ENCODE measurements at regions not wholly inside any gene's neighbourhood (a gene's known extent, or its start where the extent isn't known, plus 50 kb on each side); places are given as distances from the start of the nearest gene placed in this dataset.

DNA sequence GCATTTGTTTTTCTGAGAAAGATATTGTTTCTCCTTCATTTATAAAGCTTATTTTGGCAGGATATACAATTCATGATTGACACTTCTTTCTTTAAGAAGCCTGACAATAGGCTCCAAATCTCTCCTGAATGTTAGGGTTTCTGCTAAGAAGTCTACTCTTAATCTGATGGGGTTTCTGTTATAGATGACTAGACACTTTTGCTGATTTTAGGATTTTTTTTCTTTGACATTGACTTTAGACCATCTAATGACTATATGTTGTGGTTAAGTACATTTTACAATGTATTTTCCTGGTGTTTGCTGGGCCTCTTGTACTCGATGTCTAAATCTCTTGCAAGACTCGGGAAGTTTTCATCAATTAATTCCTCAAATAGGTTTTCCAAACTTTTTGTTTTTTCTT is 321.8 kb upstream of the SMIM30 start:
- Mint-ChIP-seq H3K27ac (no peak overlapping the region), H3K9me3 (ENCODE audit: low read depth) (peaks cover 52% of the 10 kb centered on the region)

GRCh38 chr7:113431406-113431805 is 313.1 kb upstream of the SMIM30 start:
- DNase-seq (ENCODE audit: low spot score, unreplicated experiment): no peak
- Mint-ChIP-seq H3K27me3 (no peaks in the 10 kb centered on the region), H3K4me3 (ENCODE audit: low read depth) (no peak overlapping the region), H3K9me3 (ENCODE audit: low read depth) (peaks cover 20% of the 10 kb centered on the region), H3K36me3 (ENCODE audit: insufficient read depth) (no peaks in the 10 kb centered on the region), H3K4me1 (ENCODE audit: low read depth) (no peaks in the 10 kb centered on the region), H3K27ac (no peak overlapping the region)
- no peak for TF ChIP-seq CTCF (IDR thresholded peaks at IDR 0.05; ENCODE audit: unreplicated experiment)

More for the DNA sequence above, 321.8 kb upstream of the SMIM30 start:
- no peak overlapping the region for H3K4me3 Mint-ChIP-seq (ENCODE audit: low read depth)
- no peak for TF ChIP-seq CTCF (IDR thresholded peaks at IDR 0.05; ENCODE audit: unreplicated experiment)
- no peaks in the 10 kb centered on the region for H3K4me1 Mint-ChIP-seq (ENCODE audit: low read depth)
- no peak for DNase-seq (ENCODE audit: low spot score, unreplicated experiment)
- no peaks in the 10 kb centered on the region for H3K36me3 Mint-ChIP-seq (ENCODE audit: insufficient read depth)
- no peaks in the 10 kb centered on the region for H3K27me3 Mint-ChIP-seq

DNA sequence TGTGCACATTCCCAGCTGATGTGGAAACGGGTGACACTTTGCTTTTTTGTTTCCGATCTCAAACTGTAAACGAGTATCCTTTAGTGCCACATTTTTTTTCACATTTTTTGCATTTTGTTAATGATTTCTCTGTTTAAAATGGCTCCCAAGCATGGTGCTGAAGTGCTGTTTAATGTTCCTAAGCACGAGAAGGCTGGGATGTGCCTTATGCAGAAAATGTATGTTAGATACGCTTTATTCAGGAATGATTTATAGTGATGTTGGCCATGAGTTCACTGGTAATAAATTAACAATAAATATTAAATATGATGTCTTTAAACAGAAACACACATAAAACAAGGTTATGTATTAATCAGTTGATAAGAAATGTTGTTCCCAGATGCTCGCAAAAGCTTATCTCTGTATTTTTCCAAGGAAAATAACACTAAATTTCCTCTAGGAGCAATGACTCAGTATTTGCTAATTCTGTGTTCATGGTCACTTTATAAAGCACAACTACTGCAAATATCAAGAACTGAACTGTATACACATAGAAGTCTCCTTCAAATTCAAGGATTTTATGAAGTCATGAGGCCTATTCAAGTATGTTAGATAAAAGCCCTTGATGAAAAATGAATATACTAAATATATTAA is 305.9 kb upstream of the SMIM30 start:
- Mint-ChIP-seq H3K27me3 (no peaks in the 10 kb centered on the region), H3K9me3 (ENCODE audit: low read depth) (no peaks in the 10 kb centered on the region), H3K4me3 (ENCODE audit: low read depth) (no peak overlapping the region), H3K27ac (no peak overlapping the region), H3K4me1 (ENCODE audit: low read depth) (peaks cover 2% of the 10 kb centered on the region), H3K36me3 (ENCODE audit: insufficient read depth) (no peaks in the 10 kb centered on the region)
- no peak for DNase-seq (ENCODE audit: low spot score, unreplicated experiment)
- TF ChIP-seq CTCF (IDR thresholded peaks at IDR 0.05; ENCODE audit: unreplicated experiment): no peak

DNA sequence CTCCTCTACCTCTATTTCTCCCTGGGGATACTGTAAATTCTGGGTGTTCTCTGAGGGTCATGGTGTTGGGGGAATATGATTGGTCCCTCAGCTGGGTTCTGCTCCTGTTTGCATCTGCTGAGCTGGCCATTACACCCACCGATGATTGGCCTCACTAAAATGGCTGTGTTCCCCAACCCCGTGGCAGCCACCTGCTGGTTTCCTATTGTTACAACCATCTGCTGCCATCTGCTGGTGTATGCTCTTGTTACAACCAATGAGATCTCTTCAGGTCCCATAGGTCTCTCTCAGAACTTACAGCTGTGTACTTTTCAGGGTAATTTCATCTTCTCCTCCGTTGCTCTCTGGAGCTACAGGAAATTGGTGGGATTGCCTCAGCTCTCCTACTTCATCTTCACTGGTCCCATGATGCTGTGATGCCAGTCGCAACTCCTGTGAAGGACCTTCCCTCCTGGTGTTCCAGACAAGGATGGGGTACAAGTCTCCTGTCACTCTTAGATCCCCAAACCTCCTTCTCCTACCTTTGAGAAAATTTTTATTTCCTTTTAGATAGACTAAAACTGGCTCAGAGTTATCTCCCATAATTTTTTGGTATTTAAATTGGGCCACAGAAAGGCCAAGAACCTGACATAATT is 303.5 kb upstream of the SMIM30 start:
- peak; percentile 66 for DNase-seq (ENCODE audit: low spot score, unreplicated experiment)
- H3K36me3 Mint-ChIP-seq (ENCODE audit: insufficient read depth): no peaks in the 10 kb centered on the region
- H3K4me3 Mint-ChIP-seq (ENCODE audit: low read depth): no peak overlapping the region
- TF ChIP-seq CTCF (IDR thresholded peaks at IDR 0.05; ENCODE audit: unreplicated experiment): peak; percentile 83
- H3K4me1 Mint-ChIP-seq (ENCODE audit: low read depth): peaks cover 2% of the 10 kb centered on the region
- no peaks in the 10 kb centered on the region for H3K9me3 Mint-ChIP-seq (ENCODE audit: low read depth)
- no peaks in the 10 kb centered on the region for H3K27me3 Mint-ChIP-seq
- H3K27ac Mint-ChIP-seq: no peak overlapping the region

DNA sequence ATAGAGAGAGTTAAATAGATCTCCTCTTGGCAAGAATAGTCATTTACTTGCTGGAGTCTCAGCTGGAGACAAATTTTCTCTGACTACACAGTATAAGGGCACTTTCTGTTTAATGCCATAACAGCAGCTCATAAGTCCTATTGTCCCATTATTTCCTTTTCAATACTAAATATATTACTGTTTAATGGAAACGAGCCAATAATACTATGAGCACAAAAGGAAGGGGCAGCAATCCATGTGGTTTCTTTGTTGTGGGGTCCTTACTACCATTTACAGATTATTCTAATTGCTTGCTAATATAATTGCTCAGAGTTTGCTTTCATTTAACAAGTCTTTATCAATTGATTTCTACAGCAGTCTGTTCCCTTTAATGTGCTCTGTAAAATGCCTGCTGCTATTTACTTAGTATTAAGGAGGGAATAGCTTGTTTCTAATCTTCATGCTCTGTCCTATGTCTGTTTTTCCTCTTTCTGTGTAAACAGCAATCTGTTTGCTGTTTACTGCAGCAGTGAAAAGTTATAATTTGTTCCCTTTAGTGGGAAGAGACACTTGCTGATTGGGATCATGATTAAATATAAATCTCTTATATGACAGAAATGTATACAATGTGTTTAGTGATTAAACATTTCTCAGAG is 296.2 kb upstream of the SMIM30 start:
- H3K27me3 Mint-ChIP-seq: no peaks in the 10 kb centered on the region
- H3K9me3 Mint-ChIP-seq (ENCODE audit: low read depth): no peaks in the 10 kb centered on the region
- DNase-seq (ENCODE audit: low spot score, unreplicated experiment): no peak
- no peaks in the 10 kb centered on the region for H3K36me3 Mint-ChIP-seq (ENCODE audit: insufficient read depth)
- no peak for TF ChIP-seq CTCF (IDR thresholded peaks at IDR 0.05; ENCODE audit: unreplicated experiment)
- peaks cover 1% of the 10 kb centered on the region for H3K4me1 Mint-ChIP-seq (ENCODE audit: low read depth)
- no peak overlapping the region for H3K4me3 Mint-ChIP-seq (ENCODE audit: low read depth)
- no peak overlapping the region for H3K27ac Mint-ChIP-seq
